ENCODE measurements at regions not wholly inside any gene's neighbourhood (a gene's known extent, or its start where the extent isn't known, plus 50 kb on each side); places are given as distances from the start of the nearest gene placed in this dataset.

GRCh38 chr7:106415433-106415832, 130.7 kb upstream of the NAMPT start:
- no peaks in the 10 kb centered on the region for H3K27me3 ChIP-seq (replicated peaks; ENCODE audit: insufficient read depth, low read depth, low read length, poor library complexity)
- H3K27ac ChIP-seq (ENCODE audit: low read depth, low read length, poor library complexity, severe bottlenecking): no peak overlapping the region
- intact Hi-C loops (cut with micrococcal nuclease; ENCODE audit: unreplicated experiment): no loop called here
- CTCF ChIA-PET: no interaction called here
- no TSS peak for BruUV-seq (replicated peaks)
- peaks cover 11% of the 10 kb centered on the region for H3K4me1 ChIP-seq (ENCODE audit: insufficient read depth, low read length, poor library complexity, severe bottlenecking)
- peaks cover 12% of the 10 kb centered on the region for H3K9me3 ChIP-seq (ENCODE audit: low read depth, low read length, poor library complexity, severe bottlenecking)
- no peaks in the 10 kb centered on the region for H3K36me3 ChIP-seq (ENCODE audit: insufficient read depth, low read length, poor library complexity, severe bottlenecking)
- H3K4me3 ChIP-seq (ENCODE audit: low read depth, low read length, poor library complexity, severe bottlenecking): no peak overlapping the region
- POLR2A ChIA-PET (ENCODE audit: low non-redundant PET): no interaction called here
- no peak for DNase-seq (ENCODE audit: low spot score)
- TF ChIP-seq EZH2 (IDR thresholded peaks at IDR 0.05; ENCODE audit: borderline replicate concordance, low read depth, low read length, poor library complexity, severe bottlenecking) (no peak), CTCF (conservative IDR thresholded peaks at IDR 0.05; ENCODE audit: low read depth, low read length) (no peak)

- no peak for TF ChIP-seq CTCF (conservative IDR thresholded peaks at IDR 0.05; ENCODE audit: low read depth, low read length)
- TF ChIP-seq EZH2 (IDR thresholded peaks at IDR 0.05; ENCODE audit: borderline replicate concordance, low read depth, low read length, poor library complexity, severe bottlenecking): no peak
- Histone ChIP-seq H3K27me3 (replicated peaks; ENCODE audit: insufficient read depth, low read depth, low read length, poor library complexity) (no peaks in the 10 kb centered on the region), H3K4me1 (ENCODE audit: insufficient read depth, low read length, poor library complexity, severe bottlenecking) (peaks cover 11% of the 10 kb centered on the region), H3K36me3 (ENCODE audit: insufficient read depth, low read length, poor library complexity, severe bottlenecking) (no peaks in the 10 kb centered on the region), H3K27ac (ENCODE audit: low read depth, low read length, poor library complexity, severe bottlenecking) (no peak overlapping the region), H3K9me3 (ENCODE audit: low read depth, low read length, poor library complexity, severe bottlenecking) (peaks cover 12% of the 10 kb centered on the region), H3K4me3 (ENCODE audit: low read depth, low read length, poor library complexity, severe bottlenecking) (no peak overlapping the region)
- ChIA-PET POLR2A (ENCODE audit: low non-redundant PET) (no interaction called here), CTCF (no interaction called here)
- BruUV-seq (replicated peaks): no TSS peak
- DNase-seq (ENCODE audit: low spot score): no peak
- intact Hi-C loops (cut with micrococcal nuclease; ENCODE audit: unreplicated experiment): no loop called here
These were observed 128.7 kb upstream of the NAMPT start for GRCh38 chr7:106413446-106413845.

GRCh38 chr7:106405697-106406141, 120.9 kb upstream of the NAMPT start:
- ChIA-PET CTCF (no interaction called here), POLR2A (ENCODE audit: low non-redundant PET) (no interaction called here)
- intact Hi-C loops (cut with micrococcal nuclease; ENCODE audit: unreplicated experiment): no loop called here
- H3K27me3 ChIP-seq (replicated peaks; ENCODE audit: insufficient read depth, low read depth, low read length, poor library complexity): peaks cover 7% of the 10 kb centered on the region
- H3K4me1 ChIP-seq (ENCODE audit: insufficient read depth, low read length, poor library complexity, severe bottlenecking): no peaks in the 10 kb centered on the region
- H3K27ac ChIP-seq (ENCODE audit: low read depth, low read length, poor library complexity, severe bottlenecking): no peak overlapping the region
- peaks cover 8% of the 10 kb centered on the region for H3K9me3 ChIP-seq (ENCODE audit: low read depth, low read length, poor library complexity, severe bottlenecking)
- no peak for TF ChIP-seq EZH2 (IDR thresholded peaks at IDR 0.05; ENCODE audit: borderline replicate concordance, low read depth, low read length, poor library complexity, severe bottlenecking)
- TF ChIP-seq CTCF (conservative IDR thresholded peaks at IDR 0.05; ENCODE audit: low read depth, low read length): no peak
- no peak for DNase-seq (ENCODE audit: low spot score)
- H3K4me3 ChIP-seq (ENCODE audit: low read depth, low read length, poor library complexity, severe bottlenecking): no peak overlapping the region
- BruUV-seq (replicated peaks): no TSS peak
- H3K36me3 ChIP-seq (ENCODE audit: insufficient read depth, low read length, poor library complexity, severe bottlenecking): no peaks in the 10 kb centered on the region

Measured in A673 (cell line).